IPS DF 4.7 (cell line): ENCODE measurements at regions not wholly inside any gene's neighbourhood (a gene's known extent, or its start where the extent isn't known, plus 50 kb on each side); places are given as distances from the start of the nearest gene placed in this dataset.

Experiments used
- DNase-seq: peaks from one replicate; pipeline ENCODE4 v3.0.0-alpha.2; 2013; ENCODE audit warnings: low spot score; ENCODE audit errors: extremely low read depth

- no peak for DNase-seq
These were observed 123.7 kb upstream of the KLF7 start for GRCh38 chr2:207289295-207290018.

- DNase-seq = no peak
These were observed 125.3 kb upstream of the KLF7 start for GRCh38 chr2:207290833-207291624.

- DNase-seq = no peak
These were observed 126.0 kb upstream of the KLF7 start for GRCh38 chr2:207291625-207292252.

GRCh38 chr2:207296265-207296948, 130.7 kb upstream of the KLF7 start:
- DNase-seq = no peak

DNA sequence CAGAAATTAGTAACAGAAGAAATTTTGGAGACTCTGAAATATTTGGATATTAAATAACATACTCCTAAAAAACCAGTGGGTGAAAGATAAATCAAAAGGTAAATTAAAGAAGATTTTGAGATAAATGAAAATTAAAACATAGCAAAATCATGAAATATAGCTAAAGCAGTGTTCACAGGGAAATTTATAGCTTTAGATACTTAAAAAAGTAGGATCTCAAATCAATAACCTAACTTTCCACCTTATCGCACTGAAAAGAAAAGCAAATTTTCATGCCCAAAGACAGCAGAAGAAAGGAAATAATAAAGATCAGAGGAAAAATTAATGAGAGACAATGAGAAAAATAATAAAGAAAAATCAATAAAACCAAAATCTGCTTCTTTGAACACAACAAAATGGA, 135.1 kb upstream of the KLF7 start:
- no peak for DNase-seq

DNA sequence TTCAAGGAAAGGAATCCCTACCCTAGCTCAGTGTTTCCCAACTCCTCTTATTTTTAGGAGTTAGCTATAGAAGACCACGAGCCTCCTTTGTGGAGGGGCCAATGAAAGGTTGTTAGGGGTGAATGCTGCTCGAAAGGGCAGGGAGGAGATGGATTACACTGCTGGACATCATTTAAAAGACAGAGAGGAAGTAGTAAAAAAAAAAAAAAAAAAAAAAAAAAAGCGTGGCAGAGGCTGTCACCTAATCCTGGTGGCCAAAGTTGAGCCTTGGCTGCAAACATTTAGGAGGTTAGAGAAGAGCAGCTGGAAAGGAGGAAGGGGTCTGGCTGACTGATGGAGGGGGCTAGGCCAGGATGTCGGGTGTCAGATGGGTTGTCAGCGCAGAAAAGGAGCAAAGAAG, 139.0 kb upstream of the KLF7 start:
- DNase-seq = no peak

- DNase-seq = no peak
These were observed 142.9 kb upstream of the KLF7 start for GRCh38 chr2:207308519-207309224.

DNA sequence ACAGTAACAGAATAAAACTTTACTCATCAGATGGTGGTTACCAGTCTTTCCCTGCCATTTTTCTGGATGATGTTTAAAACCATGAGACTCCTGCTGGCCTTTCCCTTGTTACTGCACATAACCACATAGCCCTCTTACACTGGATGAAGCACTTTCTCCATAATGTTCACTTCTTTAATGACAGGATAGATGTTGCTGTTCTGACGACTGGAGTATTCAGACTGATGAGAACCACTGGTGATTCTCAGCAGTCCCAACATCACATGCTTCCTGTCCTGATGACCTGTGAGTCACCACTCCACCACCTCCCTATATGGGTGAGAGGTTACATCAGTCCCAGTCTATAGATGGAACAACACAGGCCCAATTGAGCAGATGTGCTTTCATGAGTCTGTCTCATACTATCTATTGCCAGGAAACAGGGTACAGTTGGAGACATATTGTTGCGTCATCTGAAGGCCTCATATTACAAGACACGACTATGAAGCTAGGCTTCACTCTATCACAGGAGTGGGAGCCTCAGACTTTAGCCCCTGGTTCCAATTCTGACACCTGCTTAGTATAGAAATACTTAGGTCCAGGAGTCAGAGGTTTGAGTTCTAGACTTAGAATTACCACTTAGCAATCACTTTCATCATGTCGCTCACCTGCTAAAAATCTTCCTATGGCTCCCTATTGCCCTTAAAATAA, 145.7 kb upstream of the KLF7 start:
- DNase-seq = no peak

DNA sequence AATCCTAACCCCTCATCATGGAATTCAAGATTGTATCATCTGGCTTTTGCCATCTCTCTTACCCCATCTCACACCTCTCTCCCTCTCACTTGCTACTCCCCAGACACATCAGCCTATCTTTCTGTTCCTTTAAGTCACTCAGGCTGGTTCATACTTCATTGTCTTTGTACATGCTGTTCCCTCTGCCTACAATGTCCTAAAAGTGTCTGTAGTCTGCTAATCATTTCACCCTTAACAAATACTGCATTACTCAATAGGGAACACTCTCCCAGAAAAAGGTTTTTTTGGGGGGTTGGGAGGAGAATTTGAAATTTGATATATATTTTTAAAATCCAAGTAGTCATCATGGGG, 146.2 kb upstream of the KLF7 start:
- no peak for DNase-seq

GRCh38 chr2:207313947-207314346, 148.2 kb upstream of the KLF7 start:
- no peak for DNase-seq

DNA sequence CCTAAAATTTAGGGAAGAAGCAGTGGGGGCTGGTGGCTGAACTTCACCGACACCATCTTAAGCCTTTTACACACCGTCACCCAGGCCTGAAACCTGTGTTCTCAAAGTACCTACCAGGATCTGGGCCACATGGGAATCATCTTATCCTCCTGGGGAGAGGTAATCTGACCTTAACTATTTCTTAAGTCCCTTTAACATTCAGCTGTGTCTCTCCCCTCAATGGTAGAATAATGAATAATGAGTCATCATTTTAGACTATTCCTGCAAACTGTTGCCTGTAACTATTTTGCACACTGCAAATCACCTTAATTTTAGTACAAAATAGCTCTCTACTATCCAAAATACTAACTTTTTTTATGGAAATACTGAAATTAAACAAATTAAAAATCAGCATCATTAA, 149.4 kb upstream of the KLF7 start:
- no peak for DNase-seq

DNA sequence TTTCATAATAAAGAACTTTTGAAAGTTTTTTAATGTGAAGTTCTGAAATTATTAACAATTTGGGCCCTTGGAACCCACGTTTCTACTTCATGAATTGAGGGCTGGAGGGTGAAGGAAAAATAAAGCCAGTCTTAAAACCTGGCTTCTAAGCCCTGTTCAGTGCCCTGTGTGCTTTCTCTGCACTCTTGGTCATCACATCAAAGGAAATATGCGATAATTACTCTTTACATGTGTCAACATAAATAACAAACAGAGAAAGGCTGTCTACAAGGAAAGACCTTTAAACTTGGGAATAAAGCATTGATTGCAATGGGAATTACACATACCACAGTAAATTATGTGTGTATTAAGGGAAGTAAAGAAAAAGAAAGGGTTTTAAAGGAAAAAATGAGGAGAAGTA, 150.7 kb upstream of the KLF7 start:
- DNase-seq = no peak

DNA sequence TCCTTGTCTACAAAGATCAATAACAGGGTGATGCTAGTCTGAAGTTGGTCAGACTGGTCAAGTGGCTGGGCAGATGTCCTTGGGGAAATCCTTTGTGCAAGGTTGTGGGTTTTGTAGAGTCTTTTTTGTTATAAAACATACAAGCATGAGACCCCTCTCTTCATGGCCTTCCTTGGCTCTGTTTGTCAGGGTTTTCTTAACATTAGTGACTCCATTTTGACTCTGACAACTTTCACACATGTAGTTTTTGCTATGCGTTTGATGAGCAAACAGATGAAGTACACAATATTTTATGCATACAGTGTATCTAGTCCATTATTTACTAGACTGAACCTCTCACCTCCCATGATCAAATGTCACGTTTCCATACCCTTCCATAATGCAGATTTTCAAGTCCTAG, 151.2 kb upstream of the KLF7 start:
- no peak for DNase-seq

DNA sequence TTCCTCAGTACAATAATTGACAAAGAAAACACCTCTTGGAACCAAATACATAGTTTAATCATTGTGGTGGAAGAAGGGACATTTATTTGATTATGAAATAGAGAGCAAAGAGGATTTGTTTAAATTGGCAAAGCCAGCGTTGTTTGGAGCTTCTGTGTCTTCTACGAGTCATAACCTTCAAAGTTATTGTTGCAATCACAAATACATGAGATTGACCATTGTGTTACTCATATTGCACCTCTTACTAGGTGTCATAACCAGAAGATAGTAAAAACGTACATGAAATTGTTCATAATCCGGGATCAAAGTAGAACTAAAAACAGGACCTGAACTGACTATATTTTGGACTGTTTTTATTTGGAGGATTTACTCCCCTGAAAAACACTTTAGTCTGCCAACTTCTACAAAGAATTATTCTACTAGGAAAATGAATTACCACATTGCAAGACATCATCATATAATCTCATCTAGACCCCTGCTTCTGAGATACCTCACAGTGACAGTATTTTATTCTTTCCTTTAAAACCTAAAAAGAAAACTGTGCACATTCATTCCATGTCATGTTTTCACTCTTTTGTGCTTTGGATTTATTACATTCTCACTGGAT, 151.7 kb upstream of the KLF7 start:
- DNase-seq = no peak

- no peak for DNase-seq
These were observed 152.5 kb upstream of the KLF7 start for GRCh38 chr2:207318181-207318628.

DNA sequence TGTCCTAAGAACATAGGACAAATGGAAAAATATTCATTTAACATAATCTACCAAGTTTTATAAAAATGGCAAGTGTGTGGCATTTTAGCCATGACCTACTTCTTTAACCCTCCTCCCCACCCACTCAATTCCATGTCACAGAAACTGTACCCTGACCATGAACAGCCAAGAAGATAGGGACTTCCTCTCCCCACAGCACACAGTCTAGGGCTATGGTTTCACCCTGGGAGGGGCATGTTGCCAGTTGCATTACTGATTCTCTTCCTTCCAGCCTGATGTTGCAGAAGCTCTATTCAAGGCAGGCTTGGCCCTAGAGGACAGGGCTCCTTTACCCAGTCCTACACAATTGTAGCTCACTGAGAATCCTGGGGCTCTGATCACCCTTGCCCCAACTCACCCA, 153.6 kb upstream of the KLF7 start:
- DNase-seq = no peak

DNA sequence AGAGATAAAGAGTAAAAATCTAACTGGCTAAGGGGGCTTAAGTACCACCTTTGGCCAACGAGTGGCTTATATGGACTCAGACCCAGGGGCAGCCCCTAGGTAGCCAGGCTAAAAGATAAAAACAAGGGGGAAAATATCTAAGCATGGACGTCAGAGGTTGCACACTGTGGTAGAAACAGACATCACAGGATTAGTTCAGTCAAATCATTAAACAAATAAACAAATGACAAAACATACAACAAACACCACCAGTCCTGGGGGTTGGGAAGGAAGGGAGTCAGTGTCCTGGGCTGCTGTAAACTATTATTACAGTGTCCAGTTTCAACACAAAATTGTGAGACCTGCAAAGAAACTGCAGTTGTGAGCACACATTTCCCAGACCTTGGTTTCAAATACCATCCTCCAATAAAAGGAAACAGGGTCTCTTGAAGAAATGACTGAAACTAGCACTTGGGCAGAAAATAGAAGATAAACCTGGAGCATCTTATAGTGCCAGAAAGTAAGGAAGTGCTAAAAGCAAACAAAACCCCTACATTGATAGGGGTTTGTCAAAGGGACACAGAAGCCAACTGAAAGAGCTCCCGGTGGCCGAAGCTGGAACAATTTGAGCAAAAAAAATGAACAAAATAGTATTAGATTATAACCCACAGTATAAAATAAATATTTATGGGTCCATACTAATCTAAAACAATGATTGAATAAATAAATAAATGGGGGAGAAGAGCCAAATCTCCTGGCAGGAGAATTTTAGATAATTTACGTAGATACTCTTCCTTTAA, 154.8 kb upstream of the KLF7 start:
- no peak for DNase-seq

GRCh38 chr2:207321514-207321913, 155.8 kb upstream of the KLF7 start:
- DNase-seq = no peak

GRCh38 chr2:207324001-207324400, 158.3 kb upstream of the KLF7 start:
- DNase-seq = no peak

- no peak for DNase-seq
These were observed 161.8 kb upstream of the KLF7 start for GRCh38 chr2:207327513-207327912.
